ENCODE measurements at regions not wholly inside any gene's neighbourhood (a gene's known extent, or its start where the extent isn't known, plus 50 kb on each side); places are given as distances from the start of the nearest gene placed in this dataset.

DNA sequence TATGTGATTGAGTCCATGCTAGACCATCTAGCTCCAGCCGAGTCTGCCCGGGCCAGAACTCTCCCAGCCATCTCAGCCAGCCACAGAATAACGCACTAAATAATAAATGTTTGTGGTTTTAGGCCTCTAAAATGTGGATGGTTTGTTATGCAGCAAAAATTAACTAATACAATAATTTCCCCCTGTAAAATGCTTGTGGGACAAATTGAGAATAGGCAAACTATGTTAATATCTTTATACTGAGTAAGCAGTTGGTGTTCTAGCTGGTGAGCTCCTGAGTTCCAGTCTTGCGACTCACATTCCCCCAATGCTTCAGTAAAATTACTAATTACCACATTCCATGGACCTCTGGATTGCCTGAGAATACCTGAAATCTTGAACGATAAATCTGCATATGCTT, 316.8 kb upstream of the NFE2L3 start:
- 0 out of 2 replicates have a peak, but pooled peaks cover 3% of the 10 kb centered on the region for H3K27me3 Mint-ChIP-seq (ENCODE audit: insufficient read depth)
- no peak overlapping the region for H3K27ac Mint-ChIP-seq
- H3K4me1 Mint-ChIP-seq (ENCODE audit: low read depth), result no peaks in the 10 kb centered on the region
- H3K4me3 Mint-ChIP-seq, result no peak overlapping the region
- TF ChIP-seq, protein P1, sequence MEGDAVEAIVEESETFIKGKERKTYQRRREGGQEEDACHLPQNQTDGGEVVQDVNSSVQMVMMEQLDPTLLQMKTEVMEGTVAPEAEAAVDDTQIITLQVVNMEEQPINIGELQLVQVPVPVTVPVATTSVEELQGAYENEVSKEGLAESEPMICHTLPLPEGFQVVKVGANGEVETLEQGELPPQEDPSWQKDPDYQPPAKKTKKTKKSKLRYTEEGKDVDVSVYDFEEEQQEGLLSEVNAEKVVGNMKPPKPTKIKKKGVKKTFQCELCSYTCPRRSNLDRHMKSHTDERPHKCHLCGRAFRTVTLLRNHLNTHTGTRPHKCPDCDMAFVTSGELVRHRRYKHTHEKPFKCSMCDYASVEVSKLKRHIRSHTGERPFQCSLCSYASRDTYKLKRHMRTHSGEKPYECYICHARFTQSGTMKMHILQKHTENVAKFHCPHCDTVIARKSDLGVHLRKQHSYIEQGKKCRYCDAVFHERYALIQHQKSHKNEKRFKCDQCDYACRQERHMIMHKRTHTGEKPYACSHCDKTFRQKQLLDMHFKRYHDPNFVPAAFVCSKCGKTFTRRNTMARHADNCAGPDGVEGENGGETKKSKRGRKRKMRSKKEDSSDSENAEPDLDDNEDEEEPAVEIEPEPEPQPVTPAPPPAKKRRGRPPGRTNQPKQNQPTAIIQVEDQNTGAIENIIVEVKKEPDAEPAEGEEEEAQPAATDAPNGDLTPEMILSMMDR (IDR thresholded peaks at IDR 0.05), result no peak
- no peak for DNase-seq
- H3K36me3 Mint-ChIP-seq (ENCODE audit: low read depth), result no peaks in the 10 kb centered on the region
- peaks cover 5% of the 10 kb centered on the region for H3K9me3 Mint-ChIP-seq

DNA sequence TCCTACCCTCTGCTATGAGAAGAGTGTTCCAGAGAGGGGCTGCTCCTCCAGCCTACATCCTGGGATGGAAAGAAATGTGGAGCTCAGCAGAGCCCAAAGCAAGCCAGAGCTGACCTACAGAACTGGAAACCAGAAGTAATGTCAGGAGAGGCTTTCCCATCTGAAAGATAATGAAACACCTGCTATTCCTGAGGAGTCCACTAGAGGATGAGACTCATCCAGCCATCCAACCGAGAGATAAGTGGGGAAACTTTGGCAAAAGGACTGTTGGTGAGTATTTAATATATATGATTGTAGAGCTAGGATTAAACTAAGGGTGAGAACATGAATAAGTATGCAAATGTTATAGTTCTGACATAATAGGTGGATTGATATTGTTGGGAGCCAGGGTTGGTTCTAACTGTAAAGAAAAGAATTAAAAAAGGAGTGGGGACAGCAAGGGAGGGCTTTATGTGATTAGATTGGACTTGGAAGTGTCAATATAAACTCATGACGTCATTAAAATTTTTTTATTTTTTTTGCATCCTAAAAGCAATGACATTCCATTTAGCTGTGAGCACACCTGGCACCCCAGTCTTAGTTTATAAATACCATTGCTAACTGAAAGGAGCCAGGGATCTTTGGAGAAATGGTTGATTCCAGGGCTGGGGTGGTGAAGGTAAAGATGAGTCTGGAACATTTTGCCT, 312.8 kb upstream of the NFE2L3 start:
- H3K27ac Mint-ChIP-seq, result no peak overlapping the region
- peaks cover 6% of the 10 kb centered on the region for H3K9me3 Mint-ChIP-seq
- no peaks in the 10 kb centered on the region for H3K4me1 Mint-ChIP-seq (ENCODE audit: low read depth)
- peaks cover 4% of the 10 kb centered on the region; the same call in 1 of the 2 replicates for H3K27me3 Mint-ChIP-seq (ENCODE audit: insufficient read depth)
- H3K4me3 Mint-ChIP-seq, result no peak overlapping the region
- TF ChIP-seq, protein P1 (IDR thresholded peaks at IDR 0.05), result peak; percentile 43; the same call in 1 of the 2 replicates
- DNase-seq, result no peak
- no peaks in the 10 kb centered on the region for H3K36me3 Mint-ChIP-seq (ENCODE audit: low read depth)

DNA sequence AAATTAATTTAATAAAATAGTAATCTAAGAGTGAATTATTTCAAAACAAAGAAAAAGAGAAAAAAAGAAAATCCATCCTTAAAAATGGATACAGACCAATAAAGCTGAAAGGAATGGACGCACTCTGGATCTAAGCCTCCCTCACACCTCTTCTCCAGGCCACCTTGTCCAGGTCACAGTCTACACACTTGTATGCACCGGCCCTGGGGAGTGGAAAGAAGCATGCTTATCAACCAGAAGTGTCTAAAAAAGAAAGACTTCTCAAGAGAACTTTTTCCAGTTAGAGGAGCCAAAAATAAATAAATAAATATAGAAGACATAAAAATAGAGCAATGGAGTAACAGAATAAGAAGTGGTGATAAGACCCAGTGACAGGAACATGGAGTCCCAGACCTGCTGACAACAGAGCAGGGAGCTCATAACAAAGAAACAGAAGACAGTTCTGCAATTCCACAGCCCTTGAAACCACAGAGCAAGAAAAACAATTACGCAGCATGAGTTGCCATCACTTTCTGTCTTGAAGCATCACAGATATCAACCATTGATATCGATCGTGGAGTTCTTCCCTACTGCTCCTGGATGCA, 311.7 kb upstream of the NFE2L3 start:
- DNase-seq, result no peak
- Mint-ChIP-seq H3K27me3 (ENCODE audit: insufficient read depth) (peaks cover 4% of the 10 kb centered on the region; the same call in 1 of the 2 replicates), H3K27ac (no peak overlapping the region), H3K36me3 (ENCODE audit: low read depth) (no peaks in the 10 kb centered on the region), H3K4me3 (no peak overlapping the region), H3K9me3 (peaks cover 6% of the 10 kb centered on the region), H3K4me1 (ENCODE audit: low read depth) (no peaks in the 10 kb centered on the region)
- TF ChIP-seq, protein P1 (IDR thresholded peaks at IDR 0.05), result no peak

DNA sequence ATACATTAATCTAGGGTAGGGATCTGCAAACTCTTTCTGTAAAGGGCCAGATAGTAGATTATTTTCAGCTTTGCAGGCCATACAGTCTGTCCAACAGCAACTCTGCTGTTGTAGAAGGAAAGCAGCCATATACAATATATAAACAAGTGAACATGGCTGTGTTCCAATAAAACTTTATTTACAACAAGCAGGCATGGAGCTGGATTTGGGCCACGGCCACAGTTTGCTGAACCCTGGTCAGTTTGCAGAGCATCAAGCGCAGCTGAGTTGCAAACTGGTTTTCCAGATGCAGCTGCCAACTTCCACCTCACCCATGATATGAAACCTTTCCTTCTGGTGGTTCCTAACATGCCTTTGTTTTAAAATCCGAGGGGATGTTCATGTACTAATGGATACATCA, 310.4 kb upstream of the NFE2L3 start:
- Mint-ChIP-seq H3K27me3 (ENCODE audit: insufficient read depth) (peaks cover 6% of the 10 kb centered on the region; the same call in 1 of the 2 replicates), H3K4me3 (no peak overlapping the region), H3K36me3 (ENCODE audit: low read depth) (no peaks in the 10 kb centered on the region), H3K4me1 (ENCODE audit: low read depth) (no peaks in the 10 kb centered on the region; the same call in 1 of the 2 replicates), H3K27ac (no peak overlapping the region), H3K9me3 (peaks cover 6% of the 10 kb centered on the region)
- TF ChIP-seq, protein P1 (IDR thresholded peaks at IDR 0.05), result no peak
- DNase-seq, result no peak

DNA sequence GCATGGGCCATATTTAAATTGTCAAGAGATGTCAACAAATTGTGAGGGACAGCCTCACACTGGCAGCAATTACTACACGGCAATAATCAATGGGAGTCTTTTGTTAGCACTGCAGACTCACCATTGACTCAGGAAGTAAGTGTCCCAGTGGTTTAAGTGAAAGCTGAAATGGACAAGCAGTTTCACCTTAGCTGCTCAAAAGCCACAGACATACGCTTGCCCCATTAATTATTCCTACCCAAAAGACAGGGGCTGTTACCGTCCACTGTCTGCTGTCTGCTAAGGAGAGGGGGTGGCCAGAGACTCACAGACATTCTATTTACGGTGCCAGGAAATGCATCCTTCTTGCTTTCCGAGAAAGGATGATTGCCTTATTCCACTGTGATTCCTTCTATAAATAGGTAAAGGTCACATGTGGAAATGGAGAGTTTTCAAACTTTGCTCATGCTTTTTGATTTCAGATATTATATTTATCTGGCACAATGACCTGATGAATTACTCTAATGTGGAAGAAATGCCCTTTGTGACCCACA, 309.7 kb upstream of the NFE2L3 start:
- Mint-ChIP-seq H3K27ac (no peak overlapping the region), H3K4me1 (ENCODE audit: low read depth) (no peaks in the 10 kb centered on the region; the same call in 1 of the 2 replicates), H3K4me3 (no peak overlapping the region), H3K27me3 (ENCODE audit: insufficient read depth) (peaks cover 6% of the 10 kb centered on the region; the same call in 1 of the 2 replicates), H3K36me3 (ENCODE audit: low read depth) (no peaks in the 10 kb centered on the region), H3K9me3 (peaks cover 6% of the 10 kb centered on the region)
- DNase-seq, result no peak
- TF ChIP-seq, protein P1 (IDR thresholded peaks at IDR 0.05), result no peak

All from HFFc6 (cell line).